ENCODE measurements at regions not wholly inside any gene's neighbourhood (a gene's known extent, or its start where the extent isn't known, plus 50 kb on each side); places are given as distances from the start of the nearest gene placed in this dataset.

DNA sequence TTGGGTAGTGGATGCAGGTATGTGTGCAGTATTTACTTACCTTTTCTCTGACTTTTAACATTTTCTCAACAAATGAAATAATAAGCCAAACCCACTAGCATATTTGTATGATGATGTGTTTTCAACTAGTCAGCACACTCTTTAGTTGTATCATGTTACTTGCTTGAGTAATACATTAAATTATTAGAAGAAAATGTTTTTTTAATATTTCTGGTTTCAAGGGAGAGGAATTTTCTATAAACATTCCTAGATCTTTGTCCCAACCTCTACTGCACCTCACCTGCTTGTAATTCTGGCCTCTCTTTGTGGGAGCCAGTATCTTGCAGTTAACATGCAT is 161.8 kb upstream of the CBLB start:
- no peaks in the 10 kb centered on the region for H3K27me3 ChIP-seq (ENCODE audit: control insufficient read depth, insufficient read depth, low read length)
- H3K9ac ChIP-seq (ENCODE audit: low read length): no peak overlapping the region
- H3K9me3 ChIP-seq (ENCODE audit: control insufficient read depth, low read length): no peaks in the 10 kb centered on the region
- no peaks in the 10 kb centered on the region for H3K4me1 ChIP-seq (ENCODE audit: control insufficient read depth, insufficient read depth, low read length)
- H3K36me3 ChIP-seq (ENCODE audit: control insufficient read depth, insufficient read depth, low read length): no peaks in the 10 kb centered on the region
- no peak overlapping the region for H3K4me3 ChIP-seq (ENCODE audit: low read length)

DNA sequence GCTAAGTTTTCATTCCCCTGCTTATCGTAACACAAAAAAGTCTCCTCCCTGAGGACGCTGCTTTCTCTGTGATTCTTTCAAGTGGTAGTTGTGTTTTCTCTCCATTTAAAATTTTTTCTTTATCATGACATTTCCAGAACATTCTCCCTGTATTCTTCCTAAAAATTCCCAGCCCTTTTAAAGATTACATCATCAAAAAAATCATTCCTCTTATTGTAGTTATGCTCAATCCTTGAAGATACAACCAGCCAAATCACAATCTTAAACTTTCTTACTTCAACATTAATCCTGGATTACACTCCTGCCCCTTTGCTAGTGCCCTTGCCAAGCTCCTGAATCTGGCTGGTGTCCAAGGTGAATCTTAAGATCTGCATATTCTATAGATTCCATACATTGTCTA is 163.7 kb upstream of the CBLB start:
- Histone ChIP-seq H3K4me3 (ENCODE audit: low read length) (no peak overlapping the region), H3K4me1 (ENCODE audit: control insufficient read depth, insufficient read depth, low read length) (no peaks in the 10 kb centered on the region), H3K27me3 (ENCODE audit: control insufficient read depth, insufficient read depth, low read length) (no peaks in the 10 kb centered on the region), H3K9ac (ENCODE audit: low read length) (no peak overlapping the region), H3K36me3 (ENCODE audit: control insufficient read depth, insufficient read depth, low read length) (no peaks in the 10 kb centered on the region), H3K9me3 (ENCODE audit: control insufficient read depth, low read length) (no peaks in the 10 kb centered on the region)

DNA sequence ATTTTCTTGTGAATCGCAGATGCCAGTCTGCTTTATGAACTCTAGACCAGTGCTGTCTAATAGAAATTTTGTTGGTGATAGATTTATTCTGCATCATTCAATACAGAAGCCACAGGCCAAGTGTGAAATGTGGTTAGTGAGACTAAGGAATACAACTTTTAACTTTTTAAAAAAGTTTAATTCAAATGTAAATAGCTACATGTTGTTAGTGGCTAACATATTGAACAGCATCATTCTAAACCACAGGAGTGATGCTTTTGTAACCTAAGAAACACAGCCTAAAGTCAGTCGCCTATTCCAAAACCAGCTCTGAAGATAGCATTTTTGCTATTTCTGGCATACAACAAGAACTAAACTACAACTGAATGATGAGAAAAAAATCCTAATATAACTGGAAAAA is 164.8 kb upstream of the CBLB start:
- Histone ChIP-seq H3K4me3 (ENCODE audit: low read length) (no peak overlapping the region), H3K9ac (ENCODE audit: low read length) (no peak overlapping the region), H3K9me3 (ENCODE audit: control insufficient read depth, low read length) (no peaks in the 10 kb centered on the region), H3K27me3 (ENCODE audit: control insufficient read depth, insufficient read depth, low read length) (no peaks in the 10 kb centered on the region), H3K36me3 (ENCODE audit: control insufficient read depth, insufficient read depth, low read length) (no peaks in the 10 kb centered on the region), H3K4me1 (ENCODE audit: control insufficient read depth, insufficient read depth, low read length) (no peaks in the 10 kb centered on the region)

DNA sequence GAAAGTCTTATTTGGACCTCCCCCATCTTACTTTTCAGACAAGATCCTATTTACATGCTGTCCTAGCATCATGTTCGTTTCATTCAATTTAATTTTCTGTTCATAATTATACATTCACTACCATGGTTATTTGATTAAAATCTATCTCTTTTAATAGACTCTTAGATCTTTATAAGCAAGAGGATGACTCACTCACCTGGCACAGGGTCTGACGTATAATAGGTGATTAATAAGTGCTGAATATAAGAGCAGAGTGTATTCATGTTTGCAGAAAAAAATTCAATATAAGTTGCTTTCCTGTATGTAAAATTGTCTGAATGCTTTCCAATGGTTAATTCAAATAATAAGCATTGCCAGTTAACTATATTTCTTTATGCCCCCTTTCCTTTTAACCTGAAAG is 165.5 kb upstream of the CBLB start:
- Histone ChIP-seq H3K4me3 (ENCODE audit: low read length) (no peak overlapping the region), H3K4me1 (ENCODE audit: control insufficient read depth, insufficient read depth, low read length) (no peaks in the 10 kb centered on the region), H3K27me3 (ENCODE audit: control insufficient read depth, insufficient read depth, low read length) (no peaks in the 10 kb centered on the region), H3K9me3 (ENCODE audit: control insufficient read depth, low read length) (no peaks in the 10 kb centered on the region), H3K9ac (ENCODE audit: low read length) (no peak overlapping the region), H3K36me3 (ENCODE audit: control insufficient read depth, insufficient read depth, low read length) (no peaks in the 10 kb centered on the region)

DNA sequence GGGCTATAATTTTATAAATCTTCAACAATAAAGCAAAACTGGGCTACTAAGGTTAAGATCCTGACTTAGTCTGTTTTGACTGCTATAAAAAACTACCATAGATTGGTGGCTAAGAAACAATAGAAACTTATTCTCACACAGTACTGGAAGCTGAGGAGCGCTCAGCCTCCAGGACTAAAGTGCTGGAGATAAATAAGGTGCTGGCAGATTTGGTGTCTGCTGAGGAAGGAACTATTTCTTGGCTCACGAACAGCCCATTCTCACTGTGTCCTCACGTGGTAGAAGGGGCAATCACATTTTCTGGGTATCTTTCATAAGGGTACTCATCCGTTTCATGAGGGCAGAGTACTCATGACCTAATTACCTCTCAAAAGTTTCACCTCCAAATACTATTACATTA is 166.8 kb upstream of the CBLB start:
- H3K36me3 ChIP-seq (ENCODE audit: control insufficient read depth, insufficient read depth, low read length): no peaks in the 10 kb centered on the region
- H3K4me3 ChIP-seq (ENCODE audit: low read length): no peak overlapping the region
- H3K27me3 ChIP-seq (ENCODE audit: control insufficient read depth, insufficient read depth, low read length): no peaks in the 10 kb centered on the region
- no peaks in the 10 kb centered on the region for H3K4me1 ChIP-seq (ENCODE audit: control insufficient read depth, insufficient read depth, low read length)
- H3K9ac ChIP-seq (ENCODE audit: low read length): no peak overlapping the region
- no peaks in the 10 kb centered on the region for H3K9me3 ChIP-seq (ENCODE audit: control insufficient read depth, low read length)

DNA sequence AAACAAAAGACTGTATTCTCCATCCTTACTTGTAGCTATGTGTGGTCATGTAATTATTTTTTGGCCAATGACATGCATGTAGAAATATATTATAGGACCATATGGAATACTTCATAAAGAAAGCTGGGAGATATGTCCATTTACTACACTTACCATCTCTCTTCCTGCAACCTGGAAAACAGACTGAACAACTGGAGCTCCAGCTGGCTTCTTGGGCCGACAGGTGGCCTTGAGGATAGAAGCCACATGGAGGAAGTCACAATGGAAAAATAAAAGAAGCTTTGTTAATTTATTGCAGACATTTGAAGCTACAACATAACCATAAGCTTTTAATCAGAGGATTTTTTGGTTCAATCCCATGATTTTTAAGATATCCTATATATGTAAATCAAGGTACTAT is 167.9 kb upstream of the CBLB start:
- Histone ChIP-seq H3K4me1 (ENCODE audit: control insufficient read depth, insufficient read depth, low read length) (no peaks in the 10 kb centered on the region), H3K27me3 (ENCODE audit: control insufficient read depth, insufficient read depth, low read length) (no peaks in the 10 kb centered on the region), H3K9ac (ENCODE audit: low read length) (no peak overlapping the region), H3K36me3 (ENCODE audit: control insufficient read depth, insufficient read depth, low read length) (no peaks in the 10 kb centered on the region), H3K4me3 (ENCODE audit: low read length) (no peak overlapping the region), H3K9me3 (ENCODE audit: control insufficient read depth, low read length) (no peaks in the 10 kb centered on the region)

DNA sequence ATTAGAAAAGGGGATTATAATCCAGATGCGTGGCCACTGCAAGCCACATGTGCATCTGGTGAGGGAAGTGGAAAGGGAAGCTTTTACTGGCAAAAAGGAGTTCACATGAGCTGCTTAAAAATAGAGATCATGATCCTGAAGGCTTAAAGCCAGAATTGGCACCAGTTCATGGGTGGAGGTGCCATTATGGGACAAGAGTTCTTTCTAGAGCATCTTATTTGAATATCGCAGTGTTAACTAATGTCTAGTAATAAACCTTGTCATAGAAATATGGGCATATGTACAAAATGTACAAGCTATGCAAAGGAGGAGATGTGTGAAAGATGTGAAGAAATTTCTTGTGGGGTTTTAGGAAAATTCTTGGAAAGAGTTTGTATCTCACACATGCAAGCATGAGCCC is 178.4 kb upstream of the CBLB start:
- H3K9me3 ChIP-seq (ENCODE audit: control insufficient read depth, low read length): no peaks in the 10 kb centered on the region

DNA sequence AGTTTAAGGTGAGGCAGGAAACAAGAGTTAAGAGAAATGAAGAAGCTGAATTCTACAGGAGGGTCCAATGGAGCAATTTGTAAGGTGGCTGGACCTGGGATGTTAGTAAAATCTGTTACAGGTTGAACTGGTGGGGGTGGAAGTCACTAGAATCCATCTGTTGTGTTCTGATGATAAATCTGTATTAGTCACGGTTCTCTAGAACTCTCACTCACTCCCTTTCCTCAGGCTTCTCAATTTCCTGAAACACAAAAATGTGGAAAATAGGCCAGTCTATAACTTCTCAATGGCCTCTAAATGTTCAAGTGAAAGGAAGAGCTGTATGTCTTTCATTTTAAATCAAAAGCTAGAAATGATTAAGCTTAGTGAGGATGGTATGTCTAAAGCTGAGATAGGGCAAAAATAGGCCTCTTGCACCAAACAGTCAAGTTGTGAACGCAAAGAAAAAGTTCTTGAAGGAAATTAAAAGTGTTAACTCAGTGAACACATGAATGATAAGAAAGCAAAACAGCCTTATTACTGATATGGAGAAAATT is 180.2 kb upstream of the CBLB start:
- no peaks in the 10 kb centered on the region for H3K9me3 ChIP-seq (ENCODE audit: control insufficient read depth, low read length)
- no peaks in the 10 kb centered on the region for H3K4me1 ChIP-seq (ENCODE audit: control insufficient read depth, insufficient read depth, low read length)
- no peaks in the 10 kb centered on the region for H3K36me3 ChIP-seq (ENCODE audit: control insufficient read depth, insufficient read depth, low read length)
- no peak overlapping the region for H3K4me3 ChIP-seq (ENCODE audit: low read length)
- H3K27me3 ChIP-seq (ENCODE audit: control insufficient read depth, insufficient read depth, low read length): no peaks in the 10 kb centered on the region
- no peak overlapping the region for H3K9ac ChIP-seq (ENCODE audit: low read length)

More for the DNA sequence above, 178.4 kb upstream of the CBLB start:
- H3K36me3 ChIP-seq (ENCODE audit: control insufficient read depth, insufficient read depth, low read length): no peaks in the 10 kb centered on the region
- H3K4me3 ChIP-seq (ENCODE audit: low read length): no peak overlapping the region
- H3K4me1 ChIP-seq (ENCODE audit: control insufficient read depth, insufficient read depth, low read length): no peaks in the 10 kb centered on the region
- H3K9ac ChIP-seq (ENCODE audit: low read length): no peak overlapping the region
- no peaks in the 10 kb centered on the region for H3K27me3 ChIP-seq (ENCODE audit: control insufficient read depth, insufficient read depth, low read length)

DNA sequence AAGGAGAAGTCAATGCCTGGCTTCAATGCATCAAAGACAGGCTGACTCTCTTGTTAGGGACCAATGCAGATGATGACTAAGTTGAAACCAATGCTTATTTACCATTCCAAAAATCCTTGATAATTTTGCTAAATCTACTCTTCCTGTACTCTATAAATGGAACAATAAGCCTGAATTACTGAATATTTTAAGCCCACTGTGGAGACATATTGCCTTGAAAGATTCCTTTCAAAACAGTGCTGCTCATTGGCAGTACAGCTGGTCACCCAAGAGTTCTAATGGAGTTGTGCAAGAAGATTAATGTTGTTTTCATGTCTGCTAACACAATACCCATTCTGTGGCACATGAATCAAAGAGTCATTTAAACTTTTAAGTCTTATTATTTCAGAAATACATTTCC is 181.0 kb upstream of the CBLB start:
- Histone ChIP-seq H3K4me1 (ENCODE audit: control insufficient read depth, insufficient read depth, low read length) (no peaks in the 10 kb centered on the region), H3K4me3 (ENCODE audit: low read length) (no peak overlapping the region), H3K9ac (ENCODE audit: low read length) (no peak overlapping the region), H3K9me3 (ENCODE audit: control insufficient read depth, low read length) (no peaks in the 10 kb centered on the region), H3K27me3 (ENCODE audit: control insufficient read depth, insufficient read depth, low read length) (no peaks in the 10 kb centered on the region), H3K36me3 (ENCODE audit: control insufficient read depth, insufficient read depth, low read length) (no peaks in the 10 kb centered on the region)

DNA sequence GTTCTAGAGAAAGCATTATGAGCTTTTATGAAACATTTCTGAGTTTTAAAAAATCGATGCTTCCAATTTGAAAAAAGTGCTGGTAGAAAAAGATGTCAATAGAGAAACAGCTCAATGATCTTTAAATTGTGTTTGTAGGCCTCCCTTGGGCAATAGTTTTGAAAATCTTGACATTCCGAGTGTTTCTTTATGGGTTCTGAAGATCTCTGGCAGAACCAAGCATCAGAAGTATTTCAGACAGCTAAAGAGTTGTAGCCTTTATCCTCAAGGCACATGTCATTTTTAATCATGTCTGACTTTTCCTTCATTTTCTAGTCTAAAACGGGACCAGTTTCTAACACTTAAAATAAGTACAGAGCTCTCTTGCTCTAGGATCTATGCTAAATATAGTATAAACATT is 188.1 kb upstream of the CBLB start:
- no peaks in the 10 kb centered on the region for H3K4me1 ChIP-seq (ENCODE audit: control insufficient read depth, insufficient read depth, low read length)
- H3K36me3 ChIP-seq (ENCODE audit: control insufficient read depth, insufficient read depth, low read length): no peaks in the 10 kb centered on the region
- no peaks in the 10 kb centered on the region for H3K9me3 ChIP-seq (ENCODE audit: control insufficient read depth, low read length)
- no peak overlapping the region for H3K9ac ChIP-seq (ENCODE audit: low read length)
- no peaks in the 10 kb centered on the region for H3K27me3 ChIP-seq (ENCODE audit: control insufficient read depth, insufficient read depth, low read length)
- H3K4me3 ChIP-seq (ENCODE audit: low read length): no peak overlapping the region

DNA sequence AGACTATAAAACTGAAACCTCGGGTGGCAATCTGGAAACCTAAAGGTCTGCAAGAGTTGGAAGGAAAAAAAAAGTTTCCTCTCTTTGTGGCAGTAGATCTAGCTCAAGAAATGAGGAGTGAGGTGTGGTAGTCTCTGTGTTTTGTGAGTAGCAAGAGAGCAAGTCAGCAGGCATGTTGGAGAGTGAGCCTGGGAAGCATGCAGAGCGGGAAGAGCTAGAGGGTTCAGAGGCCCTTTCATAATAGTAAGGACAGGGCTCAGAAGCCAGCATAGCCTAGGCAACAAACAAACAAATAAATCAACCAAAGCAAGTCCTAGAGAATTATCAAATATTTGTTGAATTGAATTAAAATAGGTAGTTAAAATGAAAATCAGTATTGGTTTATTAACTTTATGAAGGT is 189.7 kb upstream of the CBLB start:
- Histone ChIP-seq H3K9ac (ENCODE audit: low read length) (no peak overlapping the region), H3K36me3 (ENCODE audit: control insufficient read depth, insufficient read depth, low read length) (no peaks in the 10 kb centered on the region), H3K4me3 (ENCODE audit: low read length) (no peak overlapping the region), H3K27me3 (ENCODE audit: control insufficient read depth, insufficient read depth, low read length) (no peaks in the 10 kb centered on the region), H3K9me3 (ENCODE audit: control insufficient read depth, low read length) (no peaks in the 10 kb centered on the region), H3K4me1 (ENCODE audit: control insufficient read depth, insufficient read depth, low read length) (no peaks in the 10 kb centered on the region)

DNA sequence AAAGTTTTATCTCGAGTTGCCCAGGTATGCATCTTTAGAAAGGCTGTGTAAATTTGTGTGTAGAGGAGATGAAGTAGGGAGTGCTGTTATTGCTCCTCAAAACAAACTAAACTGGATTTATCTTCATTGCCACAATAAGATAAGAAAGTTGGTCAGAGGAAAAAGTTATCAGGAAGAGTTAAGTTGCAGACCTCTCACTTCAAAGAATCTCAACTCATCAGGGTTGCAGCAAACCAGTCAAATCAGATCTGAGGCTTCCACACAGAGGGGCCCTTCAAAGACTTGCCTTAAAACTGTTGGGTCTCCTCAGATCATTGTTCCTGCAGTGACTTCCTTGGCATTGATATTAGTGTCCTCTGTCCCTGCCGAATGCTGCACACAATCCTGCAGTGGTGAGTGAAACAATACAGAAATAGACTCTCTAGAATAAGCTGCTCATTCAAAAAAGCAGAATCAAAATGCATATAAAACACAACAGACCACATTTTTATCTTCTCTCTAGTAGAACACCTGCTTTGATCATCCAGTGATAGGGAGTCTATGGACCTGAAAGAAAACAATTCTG is 191.2 kb upstream of the CBLB start:
- no peak overlapping the region for H3K4me3 ChIP-seq (ENCODE audit: low read length)
- H3K4me1 ChIP-seq (ENCODE audit: control insufficient read depth, insufficient read depth, low read length): no peaks in the 10 kb centered on the region
- H3K9ac ChIP-seq (ENCODE audit: low read length): no peak overlapping the region
- no peaks in the 10 kb centered on the region for H3K27me3 ChIP-seq (ENCODE audit: control insufficient read depth, insufficient read depth, low read length)
- no peaks in the 10 kb centered on the region for H3K36me3 ChIP-seq (ENCODE audit: control insufficient read depth, insufficient read depth, low read length)
- no peaks in the 10 kb centered on the region for H3K9me3 ChIP-seq (ENCODE audit: control insufficient read depth, low read length)

DNA sequence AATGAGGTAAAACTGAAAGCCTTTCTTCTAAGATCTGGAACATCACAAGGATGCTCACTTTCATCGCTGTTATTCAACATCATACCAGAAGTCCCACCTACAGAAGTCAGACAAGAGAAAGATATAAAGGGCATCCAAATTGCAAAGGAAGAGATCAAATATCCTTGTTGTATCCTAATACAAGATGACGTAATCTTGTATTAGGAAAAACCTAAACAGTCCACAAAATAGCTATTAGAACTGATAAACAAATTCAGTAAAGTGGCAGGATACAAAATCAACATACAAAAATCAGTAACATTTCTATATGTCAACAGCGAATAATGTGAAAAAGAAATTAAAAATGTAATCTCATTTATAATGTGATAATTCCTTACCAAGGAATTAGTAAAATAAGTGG is 195.1 kb upstream of the CBLB start:
- no peaks in the 10 kb centered on the region for H3K4me1 ChIP-seq (ENCODE audit: control insufficient read depth, insufficient read depth, low read length)
- H3K9ac ChIP-seq (ENCODE audit: low read length): no peak overlapping the region
- H3K36me3 ChIP-seq (ENCODE audit: control insufficient read depth, insufficient read depth, low read length): no peaks in the 10 kb centered on the region
- no peak overlapping the region for H3K4me3 ChIP-seq (ENCODE audit: low read length)
- no peaks in the 10 kb centered on the region for H3K27me3 ChIP-seq (ENCODE audit: control insufficient read depth, insufficient read depth, low read length)
- no peaks in the 10 kb centered on the region for H3K9me3 ChIP-seq (ENCODE audit: control insufficient read depth, low read length)

Measured in mucosa of stomach (tissue), 1 donor.